Esophagus muscularis mucosa (tissue), 4 donors: ENCODE measurements at regions not wholly inside any gene's neighbourhood (a gene's known extent, or its start where the extent isn't known, plus 50 kb on each side); places are given as distances from the start of the nearest gene placed in this dataset.

Experiments
- DNase-seq: peaks from one replicate; pipeline ENCODE4 v3.0.0-alpha.2; 2017; ENCODE audit errors: extremely low spot score
- H3K27ac ChIP-seq, 4 donors: fragments of 200-600 bp; sonication (generic); replicated peaks in 1 of 4; 1 replicate in 3 of 4; 2 replicates in 1 of 4; pipeline ENCODE4 v1.5.1; 2016 to 2019; ENCODE audit warnings: mild to moderate bottlenecking in 1 of 4
- H3K27me3 ChIP-seq, 4 donors: fragments of 200-600 bp; sonication (generic); one replicate each; pipeline versions ENCODE4 v1.5.1 to v1.6.0; 2016 to 2019
- H3K36me3 ChIP-seq, 4 donors: fragments of 200-600 bp; sonication (generic); one replicate each; pipeline ENCODE4 v1.5.1; 2016 to 2019
- H3K4me1 ChIP-seq, 4 donors: fragments of 200-600 bp; sonication (generic); one replicate each; pipeline ENCODE4 v1.5.1; 2016 to 2019
- H3K4me3 ChIP-seq, 4 donors: fragments of 200-600 bp; sonication (generic); 1 replicate in 2 of 4; 2 replicates in 2 of 4; pipeline ENCODE4 v1.5.1; 2016 to 2019; ENCODE audit warnings: mild to moderate bottlenecking in 4 of 4, moderate library complexity in 1 of 4
- H3K9me3 ChIP-seq, 4 donors: fragments of 200-600 bp; sonication (generic); 1 replicate in 3 of 4; 2 replicates in 1 of 4; pipeline ENCODE4 v1.5.1; 2016 to 2019
- EP300 ChIP-seq: sonication (generic); formaldehyde crosslinking; IDR thresholded peaks from one replicate; pipeline ENCODE4 v1.6.1; 2017; ENCODE audit warnings: antibody characterized with exemption
- POLR2A ChIP-seq: fragments of 450-650 bp; IDR thresholded peaks from one replicate; pipeline ENCODE4 v1.6.1; 2017; ENCODE audit warnings: antibody characterized with exemption, moderate library complexity, mild to moderate bottlenecking, low read depth
- POLR2AphosphoS5 ChIP-seq, 2 donors: sonication (generic); formaldehyde crosslinking; IDR thresholded peaks; one replicate each; pipeline ENCODE4 v1.6.1; 2017; ENCODE audit warnings: antibody characterized with exemption in 2 of 2
- WGBS: methylation state at CpG from one replicate; pipeline ENCODE4 v1.1.5; 2018; 5-methylcytosine and 5-hydroxymethylcytosine counted together
- intact Hi-C: fragments of 100-400 bp; cut with DNase I; formaldehyde crosslinking; loops from one replicate; pipeline ENCODE4 v1.15.1; 2023
- TF ChIP-seq, protein P1 (sequence below), 3 experiments: fragments of 200-600 bp in 2 of 3; fragments of 450-650 bp in 1 of 3; sonication (generic) in 2 of 3; IDR thresholded peaks; one replicate each; pipeline ENCODE4 v1.5.1; 2017 to 2019; ENCODE audit warnings: antibody characterized with exemption in 3 of 3, mild to moderate bottlenecking in 2 of 3, moderate library complexity in 1 of 3

DNA sequence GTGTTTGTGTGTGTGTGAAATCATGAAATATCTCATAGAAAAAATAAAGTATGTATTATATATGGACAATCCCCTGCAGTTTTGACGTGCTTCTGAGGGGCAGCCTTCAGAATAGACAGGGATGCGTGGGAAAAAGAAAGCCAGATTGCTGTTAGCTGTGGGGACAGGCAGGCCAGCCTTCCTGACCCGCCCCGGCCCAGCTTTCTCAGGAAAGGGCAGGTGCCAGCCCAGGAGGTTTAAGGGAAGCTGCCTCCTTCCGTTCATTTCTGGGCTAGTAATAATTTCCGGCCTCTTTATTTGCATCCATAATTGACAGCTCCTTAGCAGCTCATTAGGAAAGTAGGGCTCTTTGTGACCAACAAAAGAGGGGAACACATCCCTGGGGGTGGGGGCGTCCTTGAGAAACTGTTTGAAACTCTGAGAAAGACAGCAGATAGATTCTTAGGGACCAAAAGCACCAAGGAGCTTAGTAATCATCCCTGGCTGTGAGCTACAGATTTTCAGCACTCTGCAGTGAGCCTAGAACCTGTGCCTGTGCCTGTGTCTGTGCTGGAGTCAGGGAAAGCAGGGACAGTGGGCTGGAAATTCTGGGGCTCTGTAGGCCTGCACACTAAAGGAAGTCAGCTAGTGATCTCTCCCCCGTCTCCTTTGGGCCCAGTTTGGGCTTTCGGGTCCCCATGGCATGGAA, 632.9 kb upstream of the CADM1 start:
- TF ChIP-seq POLR2A (no peak), EP300 (no peak), POLR2AphosphoS5 (IDR thresholded peaks at IDR 0.05) (no peak)
- TF ChIP-seq, protein P1, sequence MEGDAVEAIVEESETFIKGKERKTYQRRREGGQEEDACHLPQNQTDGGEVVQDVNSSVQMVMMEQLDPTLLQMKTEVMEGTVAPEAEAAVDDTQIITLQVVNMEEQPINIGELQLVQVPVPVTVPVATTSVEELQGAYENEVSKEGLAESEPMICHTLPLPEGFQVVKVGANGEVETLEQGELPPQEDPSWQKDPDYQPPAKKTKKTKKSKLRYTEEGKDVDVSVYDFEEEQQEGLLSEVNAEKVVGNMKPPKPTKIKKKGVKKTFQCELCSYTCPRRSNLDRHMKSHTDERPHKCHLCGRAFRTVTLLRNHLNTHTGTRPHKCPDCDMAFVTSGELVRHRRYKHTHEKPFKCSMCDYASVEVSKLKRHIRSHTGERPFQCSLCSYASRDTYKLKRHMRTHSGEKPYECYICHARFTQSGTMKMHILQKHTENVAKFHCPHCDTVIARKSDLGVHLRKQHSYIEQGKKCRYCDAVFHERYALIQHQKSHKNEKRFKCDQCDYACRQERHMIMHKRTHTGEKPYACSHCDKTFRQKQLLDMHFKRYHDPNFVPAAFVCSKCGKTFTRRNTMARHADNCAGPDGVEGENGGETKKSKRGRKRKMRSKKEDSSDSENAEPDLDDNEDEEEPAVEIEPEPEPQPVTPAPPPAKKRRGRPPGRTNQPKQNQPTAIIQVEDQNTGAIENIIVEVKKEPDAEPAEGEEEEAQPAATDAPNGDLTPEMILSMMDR (IDR thresholded peaks at IDR 0.05): no peak
- Histone ChIP-seq H3K27ac (no peak overlapping the region), H3K4me3 (no peak overlapping the region), H3K27me3 (no peaks in the 10 kb centered on the region), H3K9me3 (no peaks in the 10 kb centered on the region), H3K4me1 (no peaks in the 10 kb centered on the region), H3K36me3 (no peaks in the 10 kb centered on the region)
- intact Hi-C loops: no loop called here
- DNase-seq: peak; percentile 83
- WGBS: 84% methylated on average over 9 of the region's 9 CpGs

DNA sequence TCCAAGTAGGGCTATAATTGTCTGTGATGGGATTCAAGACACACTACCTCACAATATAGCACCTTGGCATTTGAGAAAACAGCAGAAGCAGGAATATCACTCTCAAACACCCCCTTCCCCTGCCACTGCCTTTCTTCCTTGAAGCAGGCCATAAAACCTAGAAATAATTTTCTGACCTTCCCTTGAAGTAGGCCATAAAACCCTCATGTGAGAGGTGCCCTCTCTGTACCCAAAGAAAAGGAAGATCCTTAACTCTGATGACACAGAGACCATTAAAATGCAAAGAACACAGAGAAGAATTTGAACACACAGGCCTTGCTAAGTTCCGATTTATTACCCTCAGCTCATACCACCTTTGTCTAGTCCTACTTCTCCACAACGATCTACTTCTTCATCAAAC, 631.7 kb upstream of the CADM1 start:
- H3K9me3 ChIP-seq: no peaks in the 10 kb centered on the region
- no peak overlapping the region for H3K27ac ChIP-seq
- H3K4me1 ChIP-seq: no peaks in the 10 kb centered on the region
- intact Hi-C loops: no loop called here
- H3K36me3 ChIP-seq: no peaks in the 10 kb centered on the region
- 89% methylated on average over 2 of the region's 2 CpGs for WGBS
- TF ChIP-seq, protein P1 (IDR thresholded peaks at IDR 0.05): no peak
- TF ChIP-seq POLR2AphosphoS5 (IDR thresholded peaks at IDR 0.05) (no peak), EP300 (no peak), POLR2A (no peak)
- no peak overlapping the region for H3K4me3 ChIP-seq
- H3K27me3 ChIP-seq: no peaks in the 10 kb centered on the region
- no peak for DNase-seq

DNA sequence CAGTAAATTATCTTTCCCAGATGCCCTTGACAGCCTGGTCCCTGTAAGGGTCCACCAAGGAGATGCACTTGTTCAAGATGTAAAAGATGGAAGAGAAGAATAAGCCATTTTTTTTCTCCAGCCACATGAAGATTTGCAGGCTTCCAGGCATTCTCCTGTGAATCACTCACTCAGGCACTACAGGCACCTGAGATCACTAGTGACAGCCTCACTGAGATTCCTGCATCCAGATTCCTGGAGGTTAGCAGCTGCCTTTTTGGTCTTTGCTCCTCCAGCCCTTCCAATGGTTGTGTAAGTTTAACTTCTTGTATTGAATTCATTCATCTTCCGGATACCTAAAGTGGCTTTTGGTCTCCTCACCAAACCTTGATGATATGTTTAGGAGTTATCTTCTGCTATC, 630.2 kb upstream of the CADM1 start:
- 100% methylated on average over 1 of the region's 1 CpG for WGBS
- H3K27ac ChIP-seq: no peak overlapping the region
- no peaks in the 10 kb centered on the region for H3K36me3 ChIP-seq
- intact Hi-C loops: no loop called here
- no peaks in the 10 kb centered on the region for H3K9me3 ChIP-seq
- TF ChIP-seq EP300 (no peak), POLR2AphosphoS5 (IDR thresholded peaks at IDR 0.05) (no peak), POLR2A (no peak)
- TF ChIP-seq, protein P1 (IDR thresholded peaks at IDR 0.05): no peak
- no peaks in the 10 kb centered on the region for H3K27me3 ChIP-seq
- H3K4me1 ChIP-seq: no peaks in the 10 kb centered on the region
- no peak for DNase-seq
- no peak overlapping the region for H3K4me3 ChIP-seq

DNA sequence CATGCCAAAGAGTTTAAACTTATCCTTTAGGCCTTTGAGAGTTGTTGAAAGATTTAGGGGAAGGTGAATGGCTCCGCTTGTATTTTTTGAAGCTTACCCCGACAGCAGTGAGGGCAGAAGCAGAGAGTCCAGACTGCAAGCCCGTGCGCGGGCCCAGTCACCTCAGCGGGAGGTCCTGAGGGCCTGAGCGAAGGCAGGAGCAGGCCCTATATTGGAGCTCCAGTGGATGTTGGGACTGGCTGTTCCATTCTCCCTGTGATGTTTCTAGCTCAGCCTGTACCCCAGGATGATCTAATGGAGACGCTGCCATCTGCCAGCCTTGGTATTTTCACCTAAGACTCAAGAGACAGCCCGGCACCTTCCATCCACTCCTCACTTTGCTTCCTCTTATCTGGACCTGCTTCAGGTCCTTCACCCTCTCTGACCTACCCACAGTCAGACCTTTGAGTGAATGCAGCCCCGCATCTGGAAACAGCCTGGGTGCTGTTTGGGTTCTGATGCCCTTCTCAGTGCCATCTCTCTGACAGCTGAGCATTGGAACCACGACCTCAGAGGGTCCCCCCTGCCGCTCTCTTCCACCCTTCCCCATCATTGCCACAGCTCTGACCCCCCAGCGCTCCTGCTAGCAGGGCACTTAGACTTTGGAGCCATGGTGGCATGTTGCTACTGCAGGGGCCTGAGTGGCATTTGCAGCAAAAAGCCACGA, 628.2 kb upstream of the CADM1 start:
- Histone ChIP-seq H3K36me3 (no peaks in the 10 kb centered on the region), H3K27me3 (no peaks in the 10 kb centered on the region), H3K4me3 (no peak overlapping the region), H3K4me1 (no peaks in the 10 kb centered on the region), H3K9me3 (no peaks in the 10 kb centered on the region), H3K27ac (no peak overlapping the region)
- WGBS: 93% methylated on average over 12 of the region's 14 CpGs
- TF ChIP-seq POLR2AphosphoS5 (IDR thresholded peaks at IDR 0.05) (no peak), POLR2A (no peak), EP300 (no peak)
- TF ChIP-seq, protein P1 (IDR thresholded peaks at IDR 0.05): no peak
- intact Hi-C loops: no loop called here
- peak; percentile 55 for DNase-seq
